SK-MEL-5 (cell line): ENCODE measurements at regions not wholly inside any gene's neighbourhood (a gene's known extent, or its start where the extent isn't known, plus 50 kb on each side); places are given as distances from the start of the nearest gene placed in this dataset.

Source experiments
- DNase-seq: peaks from one replicate; pipeline ENCODE4 v3.0.0-alpha.2; 2016; ENCODE audit warnings: low read depth, low spot score
- in situ Hi-C: cut with HindIII; loops from 2 replicates; pipeline ENCODE4 v1.10.0; 2016; ENCODE audit warnings: low sequenced_read_pairs, high pct_unique_total_duplicates, low pct_unique_long_range_greater_than_20kb

GRCh38 chr17:79364315-79365094 is 246.3 kb downstream of the RBFOX3 start:
- in situ Hi-C loops, result no loop called here
- no peak for DNase-seq

GRCh38 chr17:79363552-79364275 is 247.1 kb downstream of the RBFOX3 start:
- in situ Hi-C loops, result no loop called here
- no peak for DNase-seq

GRCh38 chr17:79362772-79363305 is 248.0 kb downstream of the RBFOX3 start:
- no peak for DNase-seq
- in situ Hi-C loops, result no loop called here

GRCh38 chr17:79361873-79362771 is 248.7 kb downstream of the RBFOX3 start:
- no peak for DNase-seq
- in situ Hi-C loops, result no loop called here

- in situ Hi-C loops, result no loop called here
- DNase-seq, result no peak
Observed at GRCh38 chr17:79361221-79361734, 249.6 kb downstream of the RBFOX3 start.

GRCh38 chr17:79360196-79360595 is 250.7 kb downstream of the RBFOX3 start:
- in situ Hi-C loops, result no loop called here

GRCh38 chr17:79356839-79357447 is 253.9 kb downstream of the RBFOX3 start:
- no peak for DNase-seq
- in situ Hi-C loops, result no loop called here

More at GRCh38 chr17:79360196-79360595, 250.7 kb downstream of the RBFOX3 start:
- no peak for DNase-seq

- no peak for DNase-seq
- in situ Hi-C loops, result no loop called here
Observed at GRCh38 chr17:79355165-79355564, 255.7 kb downstream of the RBFOX3 start.

- in situ Hi-C loops, result no loop called here
- DNase-seq, result no peak
Observed at GRCh38 chr17:79354173-79354820, 256.6 kb downstream of the RBFOX3 start.

GRCh38 chr17:79353548-79353947 is 257.3 kb downstream of the RBFOX3 start:
- no peak for DNase-seq
- in situ Hi-C loops, result no loop called here

GRCh38 chr17:79353016-79353415 is 257.8 kb downstream of the RBFOX3 start:
- DNase-seq, result no peak
- in situ Hi-C loops, result no loop called here

- in situ Hi-C loops, result no loop called here
- DNase-seq, result no peak
Observed at GRCh38 chr17:79350533-79350932, 260.3 kb downstream of the RBFOX3 start.

GRCh38 chr17:79349506-79350400 is 261.1 kb downstream of the RBFOX3 start:
- in situ Hi-C loops, result no loop called here

GRCh38 chr17:79342376-79342775 is 267.8 kb downstream of the ENGASE start:
- no peak for DNase-seq
- in situ Hi-C loops, result no loop called here

More at GRCh38 chr17:79349506-79350400, 261.1 kb downstream of the RBFOX3 start:
- no peak for DNase-seq

GRCh38 chr17:79341816-79342215 is 267.2 kb downstream of the ENGASE start:
- no peak for DNase-seq
- in situ Hi-C loops, result no loop called here

GRCh38 chr17:79341222-79341780 is 266.7 kb downstream of the ENGASE start:
- no peak for DNase-seq
- in situ Hi-C loops, result no loop called here
